ENCODE measurements at regions not wholly inside any gene's neighbourhood (a gene's known extent, or its start where the extent isn't known, plus 50 kb on each side); places are given as distances from the start of the nearest gene placed in this dataset.

- DNase-seq (ENCODE audit: low read depth in 3 of 3), result no peak
These were observed 172.4 kb downstream of the PHETA1 start for GRCh38 chr12:111196532-111196931.

GRCh38 chr12:111195316-111195715, 173.6 kb downstream of the PHETA1 start:
- DNase-seq (ENCODE audit: low read depth in 3 of 3), result no peak

GRCh38 chr12:111194703-111195051, 174.2 kb downstream of the PHETA1 start:
- DNase-seq (ENCODE audit: low read depth in 3 of 3), result no peak

- DNase-seq (ENCODE audit: low read depth in 3 of 3), result no peak
These were observed 174.8 kb downstream of the PHETA1 start for GRCh38 chr12:111193977-111194702.

- DNase-seq (ENCODE audit: low read depth in 3 of 3), result no peak
These were observed 175.4 kb downstream of the PHETA1 start for GRCh38 chr12:111193496-111193895.

- DNase-seq (ENCODE audit: low read depth in 3 of 3), result no peak
These were observed 175.8 kb downstream of the PHETA1 start for GRCh38 chr12:111193067-111193466.

GRCh38 chr12:111192647-111193046, 176.2 kb downstream of the PHETA1 start:
- DNase-seq (ENCODE audit: low read depth in 3 of 3), result no peak

- DNase-seq (ENCODE audit: low read depth in 3 of 3), result no peak
These were observed 178.0 kb downstream of the PHETA1 start for GRCh38 chr12:111190741-111191526.

GRCh38 chr12:111189792-111190191, 179.1 kb downstream of the PHETA1 start:
- DNase-seq (ENCODE audit: low read depth in 3 of 3), result no peak

- DNase-seq (ENCODE audit: low read depth in 3 of 3), result no peak
These were observed 180.5 kb downstream of the PHETA1 start for GRCh38 chr12:111188436-111188835.

- DNase-seq (ENCODE audit: low read depth in 3 of 3), result no peak
These were observed 182.5 kb downstream of the PHETA1 start for GRCh38 chr12:111186347-111186746.

- DNase-seq (ENCODE audit: low read depth in 3 of 3), result no peak
These were observed 183.0 kb downstream of the PHETA1 start for GRCh38 chr12:111185889-111186227.

- DNase-seq (ENCODE audit: low read depth in 3 of 3), result no peak
These were observed 183.5 kb downstream of the PHETA1 start for GRCh38 chr12:111185206-111185888.

GRCh38 chr12:111184161-111184560, 184.7 kb downstream of the PHETA1 start:
- DNase-seq (ENCODE audit: low read depth in 3 of 3), result no peak

GRCh38 chr12:111183094-111183493, 185.8 kb downstream of the PHETA1 start:
- no peak for DNase-seq (ENCODE audit: low read depth in 3 of 3)

GRCh38 chr12:111182382-111182781, 186.5 kb downstream of the PHETA1 start:
- no peak for DNase-seq (ENCODE audit: low read depth in 3 of 3)

- DNase-seq (ENCODE audit: low read depth in 3 of 3), result no peak
These were observed 187.7 kb downstream of the PHETA1 start for GRCh38 chr12:111181143-111181726.

GRCh38 chr12:111180426-111181142, 188.3 kb downstream of the PHETA1 start:
- DNase-seq (ENCODE audit: low read depth in 3 of 3), result no peak

GRCh38 chr12:111178181-111179081, 190.5 kb downstream of the PHETA1 start:
- DNase-seq (ENCODE audit: low read depth in 3 of 3), result no peak

- DNase-seq (ENCODE audit: low read depth in 3 of 3), result no peak
These were observed 193.3 kb downstream of the PHETA1 start for GRCh38 chr12:111175396-111176094.

All from stimulated activated CD4-positive, alpha-beta T cell treated with anti-CD3 and anti-CD28 coated beads, TNF-alpha, amount 100 ng/mL, for 4 hours (primary cell).